ENCODE measurements at regions not wholly inside any gene's neighbourhood (a gene's known extent, or its start where the extent isn't known, plus 50 kb on each side); places are given as distances from the start of the nearest gene placed in this dataset.

- TF ChIP-seq CTCF (IDR thresholded peaks at IDR 0.05 in 4 of 5, conservative IDR thresholded peaks at IDR 0.05 in 1 of 5) (no peak), POLR2A (IDR thresholded peaks at IDR 0.05) (no peak)
Measured at GRCh38 chr11:28464252-28464867, 356.2 kb downstream of the METTL15 start.
